ENCODE measurements at regions not wholly inside any gene's neighbourhood (a gene's known extent, or its start where the extent isn't known, plus 50 kb on each side); places are given as distances from the start of the nearest gene placed in this dataset.

DNA sequence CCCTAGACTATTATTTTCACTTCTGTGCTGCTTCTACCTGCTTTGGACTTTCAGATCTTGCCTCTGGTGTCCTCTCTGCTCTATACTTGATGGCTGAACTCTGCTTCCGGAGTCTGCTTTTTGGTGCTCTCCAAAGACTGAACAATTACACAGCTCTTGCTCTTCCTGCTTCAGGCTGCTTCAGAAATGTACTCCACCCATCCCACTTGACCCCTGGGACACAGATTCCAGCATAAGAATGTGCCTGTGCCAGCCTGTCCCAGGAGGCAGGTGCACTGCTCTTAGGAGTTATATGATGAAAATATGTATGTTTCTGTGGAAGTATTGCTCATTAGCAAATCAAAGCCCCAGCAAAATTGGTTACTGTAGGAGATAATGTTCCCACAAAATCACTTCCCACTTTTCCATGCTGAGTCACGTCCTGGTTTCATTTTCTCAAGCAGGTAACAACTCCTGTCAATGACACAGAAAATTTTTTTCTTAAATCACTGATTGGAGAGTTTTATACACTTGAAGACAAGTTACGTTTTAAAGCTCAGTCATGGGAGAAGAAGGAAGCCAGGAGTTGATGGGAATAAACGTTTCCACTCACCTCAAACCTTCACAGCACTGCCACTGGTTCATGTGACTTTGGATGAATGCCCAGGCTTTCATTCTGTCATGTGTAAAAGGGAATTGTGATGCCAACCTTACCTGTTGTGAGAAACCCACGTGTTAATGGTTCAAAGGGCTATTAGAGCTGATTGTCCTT lies 239.4 kb upstream of the ZPLD1 start:
- no peaks in the 10 kb centered on the region for H3K36me3 ChIP-seq
- WGBS: 42% methylated on average over 5 of the region's 5 CpGs
- no peaks in the 10 kb centered on the region for H3K27me3 ChIP-seq (replicated peaks; ENCODE audit: insufficient read depth)
- intact Hi-C loops (cut with DNase I): no loop called here
- H3K9me3 ChIP-seq: no peaks in the 10 kb centered on the region
- TF ChIP-seq, protein P1, sequence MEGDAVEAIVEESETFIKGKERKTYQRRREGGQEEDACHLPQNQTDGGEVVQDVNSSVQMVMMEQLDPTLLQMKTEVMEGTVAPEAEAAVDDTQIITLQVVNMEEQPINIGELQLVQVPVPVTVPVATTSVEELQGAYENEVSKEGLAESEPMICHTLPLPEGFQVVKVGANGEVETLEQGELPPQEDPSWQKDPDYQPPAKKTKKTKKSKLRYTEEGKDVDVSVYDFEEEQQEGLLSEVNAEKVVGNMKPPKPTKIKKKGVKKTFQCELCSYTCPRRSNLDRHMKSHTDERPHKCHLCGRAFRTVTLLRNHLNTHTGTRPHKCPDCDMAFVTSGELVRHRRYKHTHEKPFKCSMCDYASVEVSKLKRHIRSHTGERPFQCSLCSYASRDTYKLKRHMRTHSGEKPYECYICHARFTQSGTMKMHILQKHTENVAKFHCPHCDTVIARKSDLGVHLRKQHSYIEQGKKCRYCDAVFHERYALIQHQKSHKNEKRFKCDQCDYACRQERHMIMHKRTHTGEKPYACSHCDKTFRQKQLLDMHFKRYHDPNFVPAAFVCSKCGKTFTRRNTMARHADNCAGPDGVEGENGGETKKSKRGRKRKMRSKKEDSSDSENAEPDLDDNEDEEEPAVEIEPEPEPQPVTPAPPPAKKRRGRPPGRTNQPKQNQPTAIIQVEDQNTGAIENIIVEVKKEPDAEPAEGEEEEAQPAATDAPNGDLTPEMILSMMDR (IDR thresholded peaks at IDR 0.05): no peak
- no peak for TF ChIP-seq POLR2A (IDR thresholded peaks at IDR 0.05)
- H3K4me3 ChIP-seq: no peak overlapping the region
- H3K4me1 ChIP-seq (replicated peaks): no peaks in the 10 kb centered on the region
- no peak for DNase-seq (ENCODE audit: low spot score)
- H3K27ac ChIP-seq: no peak overlapping the region

DNA sequence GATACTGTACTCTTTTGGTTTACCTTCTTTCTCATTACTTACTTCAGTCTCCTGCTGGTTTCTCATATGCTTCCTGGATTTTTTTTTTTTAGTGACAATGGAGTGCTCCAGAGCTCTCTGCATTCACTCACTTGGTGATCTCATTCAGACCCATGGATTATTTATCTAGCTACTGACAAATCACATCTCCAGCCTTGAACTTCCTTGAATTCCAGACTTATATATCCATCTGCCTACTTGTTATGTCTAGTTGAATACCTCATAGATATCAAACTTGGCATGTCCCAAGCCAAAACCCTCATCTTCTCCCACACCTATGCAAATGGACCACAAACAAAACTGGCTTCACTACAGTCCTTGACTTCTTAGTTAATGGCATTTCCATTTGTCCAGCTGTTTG lies 234.7 kb upstream of the ZPLD1 start:
- DNase-seq (ENCODE audit: low spot score): no peak
- Histone ChIP-seq H3K4me1 (replicated peaks) (no peaks in the 10 kb centered on the region), H3K9me3 (no peaks in the 10 kb centered on the region), H3K27ac (no peak overlapping the region), H3K27me3 (replicated peaks; ENCODE audit: insufficient read depth) (no peaks in the 10 kb centered on the region), H3K4me3 (no peak overlapping the region), H3K36me3 (no peaks in the 10 kb centered on the region)
- TF ChIP-seq POLR2AphosphoS5 (IDR thresholded peaks at IDR 0.05) (no peak), POLR2A (IDR thresholded peaks at IDR 0.05) (no peak)
- TF ChIP-seq, protein P1 (IDR thresholded peaks at IDR 0.05): no peak
- intact Hi-C loops (cut with DNase I): no loop called here

DNA sequence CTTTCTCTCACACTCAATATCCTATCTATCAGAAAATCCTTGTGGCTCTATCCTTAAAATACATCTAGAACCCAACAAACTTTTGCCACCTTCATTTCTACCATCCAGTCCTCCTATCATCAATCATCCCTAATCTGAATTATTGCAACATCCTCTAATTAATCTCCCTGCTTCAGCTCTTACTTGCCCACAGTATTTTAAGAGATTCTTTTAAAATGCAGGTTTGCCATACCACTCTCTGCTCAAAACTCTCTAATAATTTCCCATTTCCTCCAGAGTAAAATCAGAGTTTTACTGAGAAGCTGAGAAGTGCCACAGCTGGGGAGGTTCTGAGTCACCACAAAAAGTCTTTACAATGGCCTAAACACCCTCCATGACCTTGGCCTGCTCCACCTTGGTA lies 234.3 kb upstream of the ZPLD1 start:
- Histone ChIP-seq H3K27me3 (replicated peaks; ENCODE audit: insufficient read depth) (no peaks in the 10 kb centered on the region), H3K4me1 (replicated peaks) (no peaks in the 10 kb centered on the region), H3K9me3 (no peaks in the 10 kb centered on the region), H3K36me3 (no peaks in the 10 kb centered on the region), H3K4me3 (no peak overlapping the region), H3K27ac (no peak overlapping the region)
- intact Hi-C loops (cut with DNase I): no loop called here
- TF ChIP-seq, protein P1 (IDR thresholded peaks at IDR 0.05): no peak
- TF ChIP-seq POLR2A (IDR thresholded peaks at IDR 0.05) (no peak), POLR2AphosphoS5 (IDR thresholded peaks at IDR 0.05) (no peak)
- no peak for DNase-seq (ENCODE audit: low spot score)

DNA sequence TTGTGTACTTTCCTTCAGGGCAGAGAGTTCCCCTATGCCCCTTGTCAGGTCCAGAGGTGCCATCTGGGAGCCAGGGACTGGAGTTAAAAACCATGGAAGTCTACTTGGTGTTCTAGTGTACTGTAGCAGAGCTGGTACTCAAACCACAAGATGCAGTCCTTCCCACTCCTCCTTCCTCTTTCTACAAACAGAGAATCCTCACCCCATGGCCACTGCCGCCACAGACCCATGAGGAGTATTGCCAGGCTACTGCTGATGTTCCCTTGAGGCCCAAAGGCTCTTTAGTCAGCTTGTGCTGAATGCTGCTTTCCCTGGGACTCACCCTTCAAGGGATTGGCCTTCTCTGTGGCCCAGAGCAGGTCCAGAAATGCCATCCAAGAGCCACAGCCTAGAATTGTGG lies 229.2 kb upstream of the ZPLD1 start:
- no peaks in the 10 kb centered on the region for H3K36me3 ChIP-seq
- H3K27ac ChIP-seq: no peak overlapping the region
- TF ChIP-seq POLR2A (IDR thresholded peaks at IDR 0.05) (no peak), POLR2AphosphoS5 (IDR thresholded peaks at IDR 0.05) (no peak)
- TF ChIP-seq, protein P1 (IDR thresholded peaks at IDR 0.05): no peak
- WGBS: 90% methylated on average over 1 of the region's 1 CpG
- no peak overlapping the region for H3K4me3 ChIP-seq
- intact Hi-C loops (cut with DNase I): no loop called here
- H3K9me3 ChIP-seq: no peaks in the 10 kb centered on the region
- DNase-seq (ENCODE audit: low spot score): no peak
- no peaks in the 10 kb centered on the region for H3K27me3 ChIP-seq (replicated peaks; ENCODE audit: insufficient read depth)
- no peaks in the 10 kb centered on the region for H3K4me1 ChIP-seq (replicated peaks)

DNA sequence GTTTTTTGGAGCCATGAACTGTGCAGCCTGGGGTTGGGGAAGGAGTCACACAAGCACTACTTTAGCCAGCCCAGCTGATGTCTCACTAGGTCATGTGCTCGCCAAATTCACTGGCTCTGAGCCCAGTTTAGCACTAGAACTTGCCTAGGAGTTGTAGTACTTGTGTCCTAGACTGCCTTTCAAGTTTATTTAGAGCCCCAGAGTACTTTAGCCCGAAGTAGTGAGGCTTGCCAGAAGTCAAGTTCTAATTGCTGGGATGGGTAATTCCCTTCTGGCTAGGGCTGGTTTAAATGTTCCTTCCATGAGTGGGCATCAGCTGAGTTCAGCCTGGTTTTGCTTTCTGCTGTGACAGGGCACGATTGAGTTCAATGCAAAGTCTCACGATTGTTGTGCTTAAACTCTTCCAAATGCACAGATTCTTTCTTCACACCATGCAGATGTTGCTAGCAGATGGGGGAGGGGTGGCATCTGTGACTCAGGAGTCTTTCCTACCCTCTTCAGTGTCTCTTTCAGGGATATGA lies 228.2 kb upstream of the ZPLD1 start:
- DNase-seq (ENCODE audit: low spot score): no peak
- no peaks in the 10 kb centered on the region for H3K9me3 ChIP-seq
- no peak overlapping the region for H3K27ac ChIP-seq
- H3K36me3 ChIP-seq: no peaks in the 10 kb centered on the region
- no peaks in the 10 kb centered on the region for H3K27me3 ChIP-seq (replicated peaks; ENCODE audit: insufficient read depth)
- H3K4me1 ChIP-seq (replicated peaks): no peaks in the 10 kb centered on the region
- TF ChIP-seq POLR2A (IDR thresholded peaks at IDR 0.05) (no peak), POLR2AphosphoS5 (IDR thresholded peaks at IDR 0.05) (peak; percentile 25)
- TF ChIP-seq, protein P1 (IDR thresholded peaks at IDR 0.05): no peak
- intact Hi-C loops (cut with DNase I): no loop called here
- H3K4me3 ChIP-seq: no peak overlapping the region
- 42% methylated on average over 4 of the region's 4 CpGs for WGBS
